SK-N-SH (cell line): ENCODE measurements at regions not wholly inside any gene's neighbourhood (a gene's known extent, or its start where the extent isn't known, plus 50 kb on each side); places are given as distances from the start of the nearest gene placed in this dataset.

Experiments
- EP300 ChIP-seq, 2 experiments: IDR thresholded peaks; 2 replicates each; pipeline versions ENCODE4 v1.4.0 to v1.6.1; 2012; ENCODE audit warnings: borderline replicate concordance in 1 of 2, low read depth in 1 of 2, low read length in 1 of 2
- EZH2phosphoT487 ChIP-seq: fragments of 200-600 bp; sonication (generic); IDR thresholded peaks from 2 replicates; pipeline ENCODE4 v1.6.1; 2017; ENCODE audit warnings: low read depth, mixed run types, mild to moderate bottlenecking, antibody characterized with exemption, moderate library complexity, borderline replicate concordance
- GATA2 ChIP-seq: sonication (generic); formaldehyde crosslinking; IDR thresholded peaks from 2 replicates; pipeline ENCODE4 v1.5.0; 2020; ENCODE audit warnings: mild to moderate bottlenecking, missing genetic modification reagents
- TF ChIP-seq, protein P1 (sequence below): fragments of 200-600 bp; sonication (generic); IDR thresholded peaks from 2 replicates; pipeline ENCODE4 v1.6.1; 2017; ENCODE audit warnings: antibody characterized with exemption, mild to moderate bottlenecking, moderate library complexity
- TF ChIP-seq, protein P2 (sequence below): fragments of 150-350 bp; IDR thresholded peaks from 2 replicates; pipeline ENCODE4 v1.6.1; 2017; ENCODE audit warnings: antibody characterized with exemption, low read length, low read depth, borderline replicate concordance
- TF ChIP-seq, protein P3 (sequence below): IDR thresholded peaks from 2 replicates; pipeline ENCODE4; 2012

DNA sequence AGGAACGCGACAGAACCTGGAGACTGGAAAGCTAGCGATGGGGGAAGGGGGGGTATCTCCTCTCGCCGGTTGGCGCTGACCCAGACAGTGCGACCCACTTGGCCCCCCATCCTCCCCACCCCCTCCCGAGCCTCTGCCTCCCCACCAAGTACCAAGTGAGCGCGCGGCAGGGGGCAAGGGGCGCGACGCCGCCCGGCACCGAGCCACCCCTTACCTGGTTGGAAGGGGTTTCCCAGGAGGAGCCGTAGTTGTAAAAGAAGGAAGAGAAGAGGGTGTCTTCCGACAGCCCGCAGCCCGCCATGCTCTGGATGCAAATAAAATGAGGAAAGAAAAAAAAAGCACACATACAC, 112.2 kb downstream of the DHX15 start:
- TF ChIP-seq EZH2phosphoT487 (no peak), GATA2 (no peak), EP300 (IDR thresholded peaks at IDR 0.05; ENCODE audit: borderline replicate concordance in 1 of 2, low read depth in 1 of 2, low read length in 1 of 2) (no peak)
- TF ChIP-seq, protein P1, sequence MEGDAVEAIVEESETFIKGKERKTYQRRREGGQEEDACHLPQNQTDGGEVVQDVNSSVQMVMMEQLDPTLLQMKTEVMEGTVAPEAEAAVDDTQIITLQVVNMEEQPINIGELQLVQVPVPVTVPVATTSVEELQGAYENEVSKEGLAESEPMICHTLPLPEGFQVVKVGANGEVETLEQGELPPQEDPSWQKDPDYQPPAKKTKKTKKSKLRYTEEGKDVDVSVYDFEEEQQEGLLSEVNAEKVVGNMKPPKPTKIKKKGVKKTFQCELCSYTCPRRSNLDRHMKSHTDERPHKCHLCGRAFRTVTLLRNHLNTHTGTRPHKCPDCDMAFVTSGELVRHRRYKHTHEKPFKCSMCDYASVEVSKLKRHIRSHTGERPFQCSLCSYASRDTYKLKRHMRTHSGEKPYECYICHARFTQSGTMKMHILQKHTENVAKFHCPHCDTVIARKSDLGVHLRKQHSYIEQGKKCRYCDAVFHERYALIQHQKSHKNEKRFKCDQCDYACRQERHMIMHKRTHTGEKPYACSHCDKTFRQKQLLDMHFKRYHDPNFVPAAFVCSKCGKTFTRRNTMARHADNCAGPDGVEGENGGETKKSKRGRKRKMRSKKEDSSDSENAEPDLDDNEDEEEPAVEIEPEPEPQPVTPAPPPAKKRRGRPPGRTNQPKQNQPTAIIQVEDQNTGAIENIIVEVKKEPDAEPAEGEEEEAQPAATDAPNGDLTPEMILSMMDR = no peak
- TF ChIP-seq, protein P2, sequence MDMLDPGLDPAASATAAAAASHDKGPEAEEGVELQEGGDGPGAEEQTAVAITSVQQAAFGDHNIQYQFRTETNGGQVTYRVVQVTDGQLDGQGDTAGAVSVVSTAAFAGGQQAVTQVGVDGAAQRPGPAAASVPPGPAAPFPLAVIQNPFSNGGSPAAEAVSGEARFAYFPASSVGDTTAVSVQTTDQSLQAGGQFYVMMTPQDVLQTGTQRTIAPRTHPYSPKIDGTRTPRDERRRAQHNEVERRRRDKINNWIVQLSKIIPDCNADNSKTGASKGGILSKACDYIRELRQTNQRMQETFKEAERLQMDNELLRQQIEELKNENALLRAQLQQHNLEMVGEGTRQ = no peak
- TF ChIP-seq, protein P3, sequence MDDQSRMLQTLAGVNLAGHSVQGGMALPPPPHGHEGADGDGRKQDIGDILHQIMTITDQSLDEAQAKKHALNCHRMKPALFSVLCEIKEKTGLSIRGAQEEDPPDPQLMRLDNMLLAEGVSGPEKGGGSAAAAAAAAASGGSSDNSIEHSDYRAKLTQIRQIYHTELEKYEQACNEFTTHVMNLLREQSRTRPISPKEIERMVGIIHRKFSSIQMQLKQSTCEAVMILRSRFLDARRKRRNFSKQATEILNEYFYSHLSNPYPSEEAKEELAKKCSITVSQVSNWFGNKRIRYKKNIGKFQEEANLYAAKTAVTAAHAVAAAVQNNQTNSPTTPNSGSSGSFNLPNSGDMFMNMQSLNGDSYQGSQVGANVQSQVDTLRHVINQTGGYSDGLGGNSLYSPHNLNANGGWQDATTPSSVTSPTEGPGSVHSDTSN = no peak
